CD4-positive, alpha-beta T cell (primary cell): ENCODE measurements at regions not wholly inside any gene's neighbourhood (a gene's known extent, or its start where the extent isn't known, plus 50 kb on each side); places are given as distances from the start of the nearest gene placed in this dataset.

ENCODE experiments used
- ATAC-seq: fragments of 200-7000 bp; cut with Tn5 transposase; one replicate; pipeline ENCODE4 v1.10.0; 2022; ENCODE audit warnings: mild to moderate bottlenecking; ENCODE audit not compliant: poor library complexity
- CTCF ChIA-PET: fragments of 350-600 bp; sonication (Branson Sonifier 250); formaldehyde crosslinking; loops from one replicate; lab custom pipeline; 2021; ENCODE audit warnings: antibody characterized with exemption, inconsistent platforms; lab: Charles Lee
- POLR2A ChIA-PET: fragments of 350-600 bp; sonication (Branson Sonifier 250); formaldehyde crosslinking; loops from one replicate; lab custom pipeline; 2021; ENCODE audit warnings: antibody characterized with exemption, inconsistent platforms; lab: Charles Lee
- DNase-seq, 14 experiments: peaks; one replicate each; pipeline ENCODE4 v3.0.0-alpha.2; 2013 to 2020; ENCODE audit warnings: mixed read lengths in 2 of 14
- H3K27ac ChIP-seq, 2 donors: one replicate each; pipeline versions ENCODE4 v1.5.1 to v1.7.0; 2013; ENCODE audit warnings: low read length in 2 of 2, low read depth in 1 of 2, mild to moderate bottlenecking in 1 of 2
- H3K27me3 ChIP-seq, 2 experiments: 1 replicate in 1 of 2; 2 replicates in 1 of 2; pipeline versions ENCODE4 v1.6.1 to v1.7.0; 2013; ENCODE audit warnings: low read length in 2 of 2, control low read depth in 1 of 2, mild to moderate bottlenecking in 1 of 2, moderate library complexity in 1 of 2; ENCODE audit not compliant: insufficient read depth in 2 of 2, control insufficient read depth in 1 of 2
- H3K36me3 ChIP-seq: one replicate; pipeline ENCODE4 v1.6.1; 2013; ENCODE audit warnings: low read length, control low read depth; ENCODE audit not compliant: insufficient read depth
- H3K4me1 ChIP-seq: one replicate; pipeline ENCODE4 v1.6.1; 2013; ENCODE audit warnings: low read length, control low read depth; ENCODE audit not compliant: insufficient read depth
- H3K4me3 ChIP-seq: one replicate; pipeline ENCODE4 v1.5.1; 2013; ENCODE audit warnings: mild to moderate bottlenecking, low read length, moderate library complexity
- H3K9me3 ChIP-seq, 2 experiments: 1 replicate in 1 of 2; 2 replicates in 1 of 2; pipeline versions ENCODE4 v1.6.1 to v1.7.0; 2013; ENCODE audit warnings: low read length in 2 of 2, mild to moderate bottlenecking in 2 of 2, control low read depth in 1 of 2, moderate library complexity in 1 of 2; ENCODE audit not compliant: control insufficient read depth in 1 of 2, insufficient read depth in 1 of 2
- H3K27ac Mint-ChIP-seq: one replicate; pipeline ENCODE4 v1.8.0; 2020; ENCODE audit warnings: mixed read lengths
- H3K27me3 Mint-ChIP-seq: one replicate; pipeline ENCODE4 v1.8.0; 2021; ENCODE audit warnings: mixed read lengths
- H3K36me3 Mint-ChIP-seq: one replicate; pipeline ENCODE4 v1.8.0; 2021; ENCODE audit warnings: low read depth, mixed read lengths
- H3K4me1 Mint-ChIP-seq: one replicate; pipeline ENCODE4 v1.8.0; 2021; ENCODE audit warnings: low read depth, mixed read lengths
- H3K4me3 Mint-ChIP-seq: one replicate; pipeline ENCODE4 v1.8.0; 2020; ENCODE audit warnings: mild to moderate bottlenecking, mixed read lengths
- H3K9me3 Mint-ChIP-seq: one replicate; pipeline ENCODE4 v1.8.0; 2020; ENCODE audit warnings: mixed read lengths
- CTCF ChIP-seq: fragments of 200-600 bp; IDR thresholded peaks from one replicate; pipeline ENCODE4 v1.8.0; 2022; ENCODE audit warnings: antibody characterized with exemption, mild to moderate bottlenecking
- intact Hi-C, 2 experiments: fragments of 100-400 bp; cut with DNase I in 1 of 2; cut with micrococcal nuclease in 1 of 2; formaldehyde crosslinking; loops; one replicate each; pipeline versions ENCODE4 v1.15.1 to v1.9.0; 2023 to 2025; cut with DNase I, micrococcal nuclease

- no peak for TF ChIP-seq CTCF
- intact Hi-C loops: loop anchor here in 1 of 2 experiments (10.0 kb wide), 1 partner anchor 55 kb away; no protein-coding TSS in a partner anchor
- Histone ChIP-seq H3K4me1 (no peaks in the 10 kb centered on the region), H3K27ac (no peak overlapping the region), H3K9me3 (peaks cover 0 to 16% of the 10 kb centered on the region in 2 experiments), H3K4me3 (no peak overlapping the region), H3K36me3 (no peaks in the 10 kb centered on the region), H3K27me3 (no peaks in the 10 kb centered on the region)
- ChIA-PET POLR2A (no interaction called here), CTCF (no interaction called here)
- no peak overlapping the region for H3K27ac Mint-ChIP-seq
- ATAC-seq (no peak), DNase-seq (no peak)
- H3K4me1 Mint-ChIP-seq: no peaks in the 10 kb centered on the region
- H3K36me3 Mint-ChIP-seq: no peaks in the 10 kb centered on the region
- H3K9me3 Mint-ChIP-seq: no peaks in the 10 kb centered on the region
- no peak overlapping the region for H3K4me3 Mint-ChIP-seq
- H3K27me3 Mint-ChIP-seq: no peaks in the 10 kb centered on the region
Measured at GRCh38 chr17:70479779-70480178, 310.4 kb downstream of the KCNJ2 start.

GRCh38 chr17:70483624-70484023 is 314.3 kb downstream of the KCNJ2 start:
- Histone ChIP-seq H3K9me3 (peaks cover 0 to 13% of the 10 kb centered on the region in 2 experiments), H3K4me1 (no peaks in the 10 kb centered on the region), H3K36me3 (no peaks in the 10 kb centered on the region), H3K27me3 (no peaks in the 10 kb centered on the region), H3K27ac (no peak overlapping the region), H3K4me3 (no peak overlapping the region)
- ATAC-seq (no peak), DNase-seq (no peak)
- intact Hi-C loops: no loop called here
- Mint-ChIP-seq H3K9me3 (no peaks in the 10 kb centered on the region), H3K4me1 (no peaks in the 10 kb centered on the region), H3K36me3 (no peaks in the 10 kb centered on the region), H3K27me3 (no peaks in the 10 kb centered on the region), H3K4me3 (no peak overlapping the region), H3K27ac (no peak overlapping the region)
- POLR2A ChIA-PET: no interaction called here
- TF ChIP-seq CTCF: no peak
- CTCF ChIA-PET: no interaction called here

- CTCF ChIA-PET: no interaction called here
- Mint-ChIP-seq H3K27ac (no peak overlapping the region), H3K4me3 (no peak overlapping the region), H3K36me3 (no peaks in the 10 kb centered on the region), H3K27me3 (no peaks in the 10 kb centered on the region), H3K9me3 (no peaks in the 10 kb centered on the region), H3K4me1 (no peaks in the 10 kb centered on the region)
- H3K36me3 ChIP-seq: no peaks in the 10 kb centered on the region
- no peaks in the 10 kb centered on the region for H3K4me1 ChIP-seq
- peaks cover 0 to 13% of the 10 kb centered on the region in 2 experiments for H3K9me3 ChIP-seq
- ATAC-seq: no peak
- no peak for DNase-seq
- no peak overlapping the region for H3K27ac ChIP-seq
- no peak for TF ChIP-seq CTCF
- intact Hi-C loops: no loop called here
- POLR2A ChIA-PET: no interaction called here
- no peak overlapping the region for H3K4me3 ChIP-seq
- no peaks in the 10 kb centered on the region for H3K27me3 ChIP-seq
Measured at GRCh38 chr17:70484050-70484449, 314.7 kb downstream of the KCNJ2 start.
